Gastrocnemius medialis (tissue), 4 donors: ENCODE measurements at regions not wholly inside any gene's neighbourhood (a gene's known extent, or its start where the extent isn't known, plus 50 kb on each side); places are given as distances from the start of the nearest gene placed in this dataset.

Experiments used
- CTCF ChIP-seq, 5 experiments: fragments of 450-650 bp in 3 of 5; fragments of 200-600 bp in 2 of 5; sonication (generic) in 2 of 5; IDR thresholded peaks in 4 of 5; conservative IDR thresholded peaks in 1 of 5; 1 replicate in 4 of 5; 2 replicates in 1 of 5; pipeline ENCODE4 v1.5.1; 2016 to 2019; ENCODE audit warnings: antibody characterized with exemption in 5 of 5, mild to moderate bottlenecking in 3 of 5, moderate library complexity in 3 of 5
- POLR2A ChIP-seq, 2 donors: fragments of 450-650 bp; IDR thresholded peaks; one replicate each; pipeline ENCODE4 v1.6.1; 2017; ENCODE audit warnings: antibody characterized with exemption in 2 of 2, mild to moderate bottlenecking in 2 of 2, moderate library complexity in 2 of 2

- TF ChIP-seq POLR2A (IDR thresholded peaks at IDR 0.05) (no peak), CTCF (IDR thresholded peaks at IDR 0.05 in 4 of 5, conservative IDR thresholded peaks at IDR 0.05 in 1 of 5) (no peak)
These were observed 133.3 kb upstream of the KIF5B start for GRCh38 chr10:32189400-32190084.
